Smooth muscle cell of the brain vasculature (primary cell): ENCODE measurements at regions not wholly inside any gene's neighbourhood (a gene's known extent, or its start where the extent isn't known, plus 50 kb on each side); places are given as distances from the start of the nearest gene placed in this dataset.
"Not testable (repeated sequence)": the region's sequence is repeated elsewhere in the genome, so short reads cannot be mapped to it uniquely, and the experiment has no call there.

ENCODE experiments used
- DNase-seq: peaks from one replicate; pipeline ENCODE4 v3.0.0-alpha.2; 2012; ENCODE audit warnings: low read depth, low spot score

DNA sequence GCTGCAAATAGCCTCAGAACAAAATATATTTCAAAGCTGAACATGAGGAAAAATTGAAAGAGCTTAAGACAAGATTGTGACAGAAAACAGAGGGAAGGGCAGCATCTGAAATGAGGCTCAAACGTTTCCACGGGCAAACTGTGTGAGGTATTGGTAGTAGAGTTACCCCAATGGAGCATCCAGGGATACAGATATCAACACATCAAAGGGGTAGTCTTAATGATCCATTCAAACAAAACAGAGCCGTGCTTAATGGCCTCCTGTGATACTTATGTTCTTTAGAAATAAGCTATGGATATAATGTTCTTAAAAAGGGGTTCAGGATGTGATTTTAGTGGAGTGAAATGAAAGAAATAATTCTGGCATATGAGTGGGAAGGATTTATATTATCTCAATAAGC lies 430.3 kb upstream of the PDZRN3 start:
- no peak for DNase-seq

- no peak for DNase-seq
Measured at GRCh38 chr3:74054566-74054965, 429.8 kb upstream of the PDZRN3 start.

- no peak for DNase-seq
Measured at GRCh38 chr3:74053970-74054516, 429.3 kb upstream of the PDZRN3 start.

DNA sequence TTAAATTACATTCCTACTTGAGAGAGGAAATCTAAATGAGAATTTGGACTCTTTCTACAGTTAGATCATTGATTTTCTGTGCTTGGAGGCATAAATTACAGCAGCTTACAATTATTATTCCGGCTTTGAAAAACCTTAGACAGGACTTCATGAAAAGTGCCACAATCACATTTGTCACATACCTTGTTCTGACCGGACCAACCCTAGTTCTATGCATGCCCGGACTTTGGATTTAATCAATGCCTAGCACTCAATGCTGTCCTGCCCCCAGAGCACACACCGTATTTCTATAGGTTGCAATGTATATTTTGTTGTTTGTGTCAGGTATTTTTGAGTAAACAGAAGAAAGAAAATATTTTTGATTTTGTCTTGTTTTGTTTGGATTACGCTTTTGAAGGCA lies 424.7 kb upstream of the PDZRN3 start:
- DNase-seq = no peak

DNA sequence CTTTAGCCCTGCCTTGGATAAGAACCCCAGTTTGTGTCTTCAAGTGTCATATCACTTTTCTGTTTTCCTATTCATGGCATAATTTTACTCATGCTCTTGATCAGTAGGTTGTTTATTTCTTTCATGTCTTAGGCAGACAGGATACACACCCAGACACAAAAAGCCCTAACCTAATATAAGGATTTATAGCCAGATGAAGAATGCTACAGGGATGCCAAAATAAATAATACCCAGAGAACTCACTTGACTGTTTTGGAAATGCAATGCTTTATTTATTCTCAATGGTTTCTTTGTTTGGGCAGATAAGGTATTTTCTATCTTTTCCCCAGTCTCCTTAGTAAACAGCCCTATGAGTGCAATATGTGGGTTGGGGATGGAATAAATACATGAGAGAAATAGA lies 424.0 kb upstream of the PDZRN3 start:
- no peak for DNase-seq

GRCh38 chr3:74045000-74045399 lies 420.3 kb upstream of the PDZRN3 start:
- no peak for DNase-seq

- no peak for DNase-seq
Measured at GRCh38 chr3:74041068-74041675, 416.4 kb upstream of the PDZRN3 start.

- no peak for DNase-seq
Measured at GRCh38 chr3:74039105-74039504, 414.4 kb upstream of the PDZRN3 start.

DNA sequence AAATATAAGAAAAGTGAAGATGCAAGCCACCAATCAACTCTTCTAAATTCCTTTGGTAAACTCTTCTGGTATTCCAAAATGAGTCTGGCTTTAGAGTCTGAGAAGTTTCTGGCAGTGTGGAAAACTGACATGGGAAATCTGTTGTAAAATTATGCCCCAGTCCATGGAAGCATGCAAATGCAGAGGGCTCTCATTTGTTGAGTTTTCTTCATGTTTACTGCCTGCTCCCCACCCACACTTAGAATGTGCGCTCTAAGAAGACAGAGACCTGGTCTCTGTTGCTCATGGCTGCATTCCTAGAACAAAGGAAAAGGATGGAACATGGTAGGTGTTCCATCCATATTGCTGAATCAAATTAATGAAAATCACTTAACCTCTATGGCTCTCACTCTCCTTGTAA lies 411.8 kb upstream of the PDZRN3 start:
- no peak for DNase-seq

DNA sequence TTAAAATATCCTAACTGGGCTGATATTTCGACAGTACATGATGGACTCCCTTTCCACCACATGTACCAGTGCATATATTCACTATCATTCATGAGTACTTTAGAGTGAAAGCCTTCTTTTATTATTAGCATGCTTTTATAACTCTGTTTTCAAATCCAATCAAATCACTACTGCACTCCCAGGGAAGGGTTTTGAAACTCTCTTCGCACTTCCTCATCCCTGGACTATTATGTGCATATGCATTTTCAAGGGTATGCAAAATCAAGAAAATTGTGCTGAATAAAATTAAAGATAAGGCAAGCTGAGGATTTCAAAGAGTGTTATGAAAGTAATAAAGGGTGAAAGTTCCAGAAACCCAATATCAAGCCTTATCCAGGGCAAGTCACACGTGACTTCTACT lies 411.4 kb upstream of the PDZRN3 start:
- DNase-seq = no peak

- no peak for DNase-seq
Measured at GRCh38 chr3:74033806-74034205, 409.1 kb upstream of the PDZRN3 start.

DNA sequence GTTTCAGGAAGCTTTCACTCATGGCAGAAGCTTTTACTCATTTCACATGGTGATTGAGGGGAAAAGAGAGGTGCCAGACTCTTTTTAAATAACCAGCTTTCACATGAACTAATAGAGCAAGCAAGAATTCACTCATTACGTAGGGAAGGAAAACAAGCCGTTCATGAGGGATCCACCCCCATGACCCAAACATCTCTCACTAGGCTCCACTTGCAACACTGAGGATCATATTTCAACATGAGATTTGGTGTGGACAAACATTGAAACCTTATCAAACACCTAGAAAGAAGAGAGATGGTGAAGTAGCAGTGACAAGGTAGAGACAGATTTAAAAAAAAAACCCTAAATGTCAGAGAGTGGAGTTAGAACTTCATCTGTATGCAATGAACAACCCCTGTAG lies 408.6 kb upstream of the PDZRN3 start:
- DNase-seq = no peak

- DNase-seq = no peak
Measured at GRCh38 chr3:74027121-74027520, 402.4 kb upstream of the PDZRN3 start.

DNA sequence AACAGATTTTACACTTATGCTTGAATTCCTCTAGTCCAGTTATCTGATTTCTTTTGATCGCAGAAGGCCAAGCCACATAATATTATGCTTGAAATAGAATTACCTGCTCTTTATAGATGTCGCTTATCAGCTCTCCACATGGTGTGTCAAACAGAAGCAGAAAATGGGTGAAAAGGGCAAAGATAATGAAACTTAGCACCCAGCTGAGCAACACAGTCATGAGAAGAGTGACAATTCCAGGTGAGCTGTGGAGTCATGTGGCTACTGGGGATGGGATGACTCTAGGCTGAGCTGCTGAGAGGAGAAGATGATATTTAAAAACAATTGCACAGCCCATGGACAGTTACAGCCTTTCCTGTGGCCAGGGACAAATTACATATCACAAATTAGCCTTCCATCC lies 398.7 kb upstream of the PDZRN3 start:
- no peak for DNase-seq

- DNase-seq = no peak
Measured at GRCh38 chr3:74021449-74021848, 396.7 kb upstream of the PDZRN3 start.

DNA sequence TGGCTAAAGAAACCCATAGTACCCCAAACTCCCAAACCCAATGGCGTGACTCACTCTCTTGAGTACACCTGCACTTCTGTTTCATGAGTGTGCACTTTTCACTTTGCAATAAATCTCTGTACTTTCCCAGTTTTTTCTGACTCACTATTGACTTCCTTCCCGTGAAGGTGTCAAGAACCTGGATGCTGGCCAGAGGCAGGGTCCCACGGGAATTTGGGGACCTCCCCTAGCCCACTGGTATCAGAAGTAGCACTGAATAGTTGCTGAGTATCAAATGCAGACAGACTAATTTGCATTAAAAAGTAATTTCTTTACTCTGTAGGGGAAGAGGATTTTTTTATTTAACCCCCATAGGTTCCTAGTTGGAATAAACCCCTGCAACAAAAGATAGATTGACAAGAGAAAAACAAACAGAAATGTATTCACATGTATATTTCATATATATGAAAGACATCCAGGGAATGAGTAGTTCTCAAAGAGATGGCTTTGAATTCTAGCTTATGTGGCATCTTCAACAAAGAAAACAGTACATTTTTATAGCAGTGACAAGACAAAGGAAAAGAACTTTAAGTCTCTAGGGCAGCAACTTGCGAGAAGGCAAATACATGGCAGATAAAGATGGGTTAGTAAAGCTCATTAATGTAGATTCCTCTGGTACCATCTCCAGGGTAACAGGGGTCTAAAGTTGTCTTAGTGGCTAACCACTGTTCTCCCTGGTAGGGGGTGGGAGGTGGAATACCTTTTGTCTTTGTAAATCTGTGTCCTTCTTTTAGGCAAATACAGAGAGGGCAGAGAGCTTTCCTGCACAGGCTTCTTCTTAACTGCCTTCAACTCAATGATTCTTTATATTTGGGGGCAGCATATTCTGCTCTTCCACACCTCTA lies 385.5 kb upstream of the PDZRN3 start:
- no peak for DNase-seq

GRCh38 chr3:74004386-74004785 lies 379.6 kb upstream of the PDZRN3 start:
- no peak for DNase-seq

DNA sequence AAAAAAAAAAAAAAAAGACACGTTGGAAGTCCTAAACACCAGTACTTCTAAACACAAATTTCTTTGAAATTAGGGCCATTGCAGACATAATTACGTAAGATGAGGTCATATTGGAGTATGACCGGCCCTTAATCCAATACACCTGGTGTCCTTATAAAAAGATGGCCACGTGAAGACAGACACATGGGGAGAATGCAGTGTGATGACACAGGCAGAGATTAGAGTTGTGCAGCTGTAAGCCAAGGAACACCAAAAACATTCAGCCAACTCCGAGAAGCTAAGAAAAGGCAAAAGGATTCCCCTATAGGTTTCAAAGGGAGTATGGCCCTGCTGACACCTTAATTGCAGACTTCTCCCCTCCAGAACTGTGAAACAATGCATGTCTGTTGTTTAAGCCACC lies 379.0 kb upstream of the PDZRN3 start:
- DNase-seq = no peak

- no peak for DNase-seq
Measured at GRCh38 chr3:74001436-74001835, 376.7 kb upstream of the PDZRN3 start.

- DNase-seq = no peak
Measured at GRCh38 chr3:74000725-74001124, 376.0 kb upstream of the PDZRN3 start.

DNA sequence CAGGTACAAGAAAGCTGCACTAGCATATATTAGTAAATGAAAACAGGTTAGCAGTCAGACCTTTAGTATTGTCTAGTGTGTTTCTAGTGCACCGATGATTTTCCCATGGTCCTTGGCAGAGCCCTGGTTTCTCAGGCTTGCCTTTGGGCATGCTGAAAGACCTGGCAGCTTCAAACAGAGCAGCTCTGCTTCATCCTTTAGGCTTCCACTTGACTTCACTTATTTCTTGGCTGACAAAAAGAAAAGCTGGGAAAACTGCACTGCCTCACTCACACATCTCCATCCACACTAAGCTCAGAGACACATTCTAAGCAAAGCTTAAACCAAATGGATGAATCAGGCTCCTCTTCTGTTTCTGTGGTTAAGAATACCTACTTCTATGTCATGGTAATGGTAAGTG lies 374.8 kb upstream of the PDZRN3 start:
- DNase-seq = no peak

GRCh38 chr3:73990691-73991090 lies 365.9 kb upstream of the PDZRN3 start:
- not testable (repeated sequence) for DNase-seq

DNA sequence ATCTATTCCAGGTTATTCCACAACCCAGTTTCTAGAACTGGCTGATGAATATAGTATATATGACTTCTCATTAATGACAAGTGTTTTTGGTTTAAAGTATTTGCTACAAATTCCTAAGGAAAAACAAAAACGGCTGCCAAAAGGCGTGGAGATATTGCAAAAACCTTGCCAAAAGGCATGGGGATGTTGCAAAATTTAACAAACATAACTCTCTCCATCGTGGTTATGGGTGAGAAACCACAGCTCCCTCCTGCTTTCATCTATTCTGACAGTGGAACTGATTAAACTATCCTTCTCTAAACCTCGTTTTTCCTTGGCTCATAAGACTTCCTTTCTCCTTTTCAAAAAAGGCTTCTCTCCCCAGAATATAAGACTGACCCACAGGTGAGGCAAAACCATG lies 342.0 kb upstream of the PDZRN3 start:
- DNase-seq = no peak
